PFSK-1 (cell line): ENCODE measurements at regions not wholly inside any gene's neighbourhood (a gene's known extent, or its start where the extent isn't known, plus 50 kb on each side); places are given as distances from the start of the nearest gene placed in this dataset.

Source experiments
- FOXP2 ChIP-seq: optimal IDR thresholded peaks from 2 replicates; pipeline ENCODE3; 2011; ENCODE audit warnings: borderline replicate concordance, control low read depth, inconsistent platforms; ENCODE audit not compliant: insufficient read depth; ENCODE audit errors: extremely low read length, extremely low read depth
- POLR2AphosphoS5 ChIP-seq: IDR thresholded peaks from 2 replicates; pipeline ENCODE4 v1.6.1; 2012; ENCODE audit warnings: low read depth, mild to moderate bottlenecking, control low read depth, low read length, moderate library complexity
- SIN3A ChIP-seq: IDR thresholded peaks from 2 replicates; pipeline ENCODE4 v1.6.1; 2012; ENCODE audit warnings: mild to moderate bottlenecking, low read length, moderate library complexity, borderline replicate concordance; ENCODE audit not compliant: insufficient read depth
- TAF1 ChIP-seq: IDR thresholded peaks from 2 replicates; pipeline ENCODE4 v1.6.1; 2012; ENCODE audit warnings: low read length, control low read depth, borderline replicate concordance; ENCODE audit not compliant: insufficient read depth
- TF ChIP-seq, protein P1 (sequence below), 2 experiments: IDR thresholded peaks; 2 replicates each; pipeline versions ENCODE4 v1.6.1 to v1.8.0; 2011 to 2012; ENCODE audit warnings: low read depth in 2 of 2, low read length in 2 of 2, control low read depth in 1 of 2, inconsistent platforms in 1 of 2, mild to moderate bottlenecking in 1 of 2, moderate library complexity in 1 of 2; ENCODE audit not compliant: insufficient read depth in 1 of 2

DNA sequence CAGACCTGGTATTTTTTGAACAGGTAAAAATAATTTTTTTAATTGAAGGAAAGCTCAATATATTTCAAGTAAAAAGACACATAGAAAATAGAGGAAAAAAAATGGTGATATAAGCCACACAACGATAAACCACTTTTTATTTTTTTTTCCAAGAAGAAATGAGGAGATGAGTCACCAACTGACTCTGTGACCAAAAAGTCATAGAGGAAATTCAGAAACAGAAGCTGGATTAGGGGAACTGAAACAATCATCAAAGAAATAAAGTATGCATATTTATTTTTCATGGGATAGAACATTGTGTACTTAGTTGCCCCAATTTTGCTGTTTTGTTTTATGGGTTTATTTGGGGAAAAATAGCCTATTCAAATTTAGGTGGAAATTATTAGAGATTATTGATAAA is 176.8 kb upstream of the AGR3 start:
- no peak for TF ChIP-seq TAF1
- TF ChIP-seq, protein P1, sequence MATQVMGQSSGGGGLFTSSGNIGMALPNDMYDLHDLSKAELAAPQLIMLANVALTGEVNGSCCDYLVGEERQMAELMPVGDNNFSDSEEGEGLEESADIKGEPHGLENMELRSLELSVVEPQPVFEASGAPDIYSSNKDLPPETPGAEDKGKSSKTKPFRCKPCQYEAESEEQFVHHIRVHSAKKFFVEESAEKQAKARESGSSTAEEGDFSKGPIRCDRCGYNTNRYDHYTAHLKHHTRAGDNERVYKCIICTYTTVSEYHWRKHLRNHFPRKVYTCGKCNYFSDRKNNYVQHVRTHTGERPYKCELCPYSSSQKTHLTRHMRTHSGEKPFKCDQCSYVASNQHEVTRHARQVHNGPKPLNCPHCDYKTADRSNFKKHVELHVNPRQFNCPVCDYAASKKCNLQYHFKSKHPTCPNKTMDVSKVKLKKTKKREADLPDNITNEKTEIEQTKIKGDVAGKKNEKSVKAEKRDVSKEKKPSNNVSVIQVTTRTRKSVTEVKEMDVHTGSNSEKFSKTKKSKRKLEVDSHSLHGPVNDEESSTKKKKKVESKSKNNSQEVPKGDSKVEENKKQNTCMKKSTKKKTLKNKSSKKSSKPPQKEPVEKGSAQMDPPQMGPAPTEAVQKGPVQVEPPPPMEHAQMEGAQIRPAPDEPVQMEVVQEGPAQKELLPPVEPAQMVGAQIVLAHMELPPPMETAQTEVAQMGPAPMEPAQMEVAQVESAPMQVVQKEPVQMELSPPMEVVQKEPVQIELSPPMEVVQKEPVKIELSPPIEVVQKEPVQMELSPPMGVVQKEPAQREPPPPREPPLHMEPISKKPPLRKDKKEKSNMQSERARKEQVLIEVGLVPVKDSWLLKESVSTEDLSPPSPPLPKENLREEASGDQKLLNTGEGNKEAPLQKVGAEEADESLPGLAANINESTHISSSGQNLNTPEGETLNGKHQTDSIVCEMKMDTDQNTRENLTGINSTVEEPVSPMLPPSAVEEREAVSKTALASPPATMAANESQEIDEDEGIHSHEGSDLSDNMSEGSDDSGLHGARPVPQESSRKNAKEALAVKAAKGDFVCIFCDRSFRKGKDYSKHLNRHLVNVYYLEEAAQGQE (IDR thresholded peaks at IDR 0.05; ENCODE audit: insufficient read depth in 1 of 2, low read depth in 2 of 2, low read length in 2 of 2): no peak
- TF ChIP-seq POLR2AphosphoS5: no peak
- no peak for TF ChIP-seq FOXP2
- TF ChIP-seq SIN3A: no peak

DNA sequence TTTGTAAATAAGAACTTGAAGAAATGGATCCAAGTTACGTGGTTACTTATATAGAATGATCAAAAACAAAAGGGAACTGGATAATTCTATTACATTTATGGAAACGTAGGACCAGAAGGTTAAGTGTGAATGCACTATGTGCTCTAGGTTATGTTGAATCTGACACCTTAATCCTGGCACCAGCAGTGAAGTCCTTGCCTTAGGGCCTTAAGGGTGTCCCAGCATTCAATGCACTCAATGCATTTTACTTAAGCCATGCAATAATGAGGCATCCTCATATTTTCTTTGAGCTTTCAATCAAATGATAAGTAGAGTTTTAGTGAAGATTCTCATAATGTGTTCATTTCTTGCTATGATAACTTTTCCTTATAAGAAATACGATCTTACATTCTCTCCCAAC is 178.3 kb upstream of the AGR3 start:
- no peak for TF ChIP-seq SIN3A
- no peak for TF ChIP-seq FOXP2
- TF ChIP-seq, protein P1 (IDR thresholded peaks at IDR 0.05; ENCODE audit: insufficient read depth in 1 of 2, low read depth in 2 of 2, low read length in 2 of 2): no peak
- no peak for TF ChIP-seq POLR2AphosphoS5
- no peak for TF ChIP-seq TAF1

DNA sequence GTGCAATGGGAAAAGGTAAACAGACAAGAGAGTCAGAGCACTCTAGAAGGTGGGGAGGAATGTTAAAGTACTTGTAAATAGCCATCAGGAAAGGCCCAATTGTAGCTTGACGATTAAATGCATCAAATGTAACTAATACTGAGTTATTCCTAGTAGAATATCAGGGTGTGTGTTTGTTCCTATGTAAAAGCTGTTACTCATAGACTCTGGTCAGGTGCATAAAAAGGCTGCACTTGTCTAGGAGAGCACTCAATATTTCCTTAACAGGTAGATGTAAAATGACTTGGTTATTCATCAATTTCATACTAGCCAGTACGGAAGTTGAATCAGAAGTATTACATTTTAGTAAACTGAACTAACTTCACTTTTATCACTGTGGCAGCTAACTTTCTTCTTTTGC is 179.7 kb upstream of the AGR3 start:
- TF ChIP-seq TAF1 (no peak), SIN3A (no peak), POLR2AphosphoS5 (no peak), FOXP2 (no peak)
- TF ChIP-seq, protein P1 (IDR thresholded peaks at IDR 0.05; ENCODE audit: insufficient read depth in 1 of 2, low read depth in 2 of 2, low read length in 2 of 2): no peak

DNA sequence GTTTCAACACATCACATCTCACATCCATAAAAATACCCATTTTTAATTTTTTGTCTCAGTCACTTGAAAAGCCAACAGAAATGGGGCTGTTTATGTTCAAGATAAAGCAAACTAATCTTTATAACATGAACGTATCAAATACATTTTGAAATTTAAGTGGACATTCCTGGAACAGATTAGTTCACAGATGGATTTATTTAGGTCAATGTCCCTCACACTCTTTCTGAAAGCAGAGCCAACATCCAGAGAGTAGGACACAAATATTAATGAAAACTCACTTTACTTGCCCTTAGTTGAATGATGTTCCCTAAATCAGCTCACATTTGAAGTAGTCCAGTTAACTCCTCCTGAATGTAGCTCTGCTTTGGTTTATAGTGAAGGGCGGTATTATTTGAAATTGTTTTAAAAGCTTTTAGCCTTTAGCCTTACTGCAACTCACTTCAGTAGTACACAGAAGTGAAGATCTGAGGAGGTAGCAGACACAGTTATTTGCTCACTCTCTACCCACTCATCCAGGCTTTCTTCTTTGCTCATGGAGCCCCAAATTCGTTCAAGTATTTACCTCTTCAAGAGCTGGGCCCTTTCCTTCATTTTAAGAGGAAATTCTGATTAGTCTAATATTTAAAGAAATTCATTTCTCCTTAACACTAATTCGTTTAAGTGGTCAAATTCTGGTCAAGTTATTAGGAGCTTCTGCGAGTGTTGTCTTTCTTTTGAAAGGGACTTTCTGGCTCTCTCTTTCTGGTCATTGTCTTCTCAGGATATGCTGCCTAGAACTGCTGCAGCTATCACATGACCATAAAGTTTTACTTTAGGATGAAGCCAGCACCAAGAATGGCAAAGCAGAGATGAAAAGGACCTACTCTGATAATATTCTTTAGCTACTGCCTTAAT is 180.6 kb upstream of the AGR3 start:
- TF ChIP-seq SIN3A (no peak), POLR2AphosphoS5 (no peak), TAF1 (no peak), FOXP2 (no peak)
- TF ChIP-seq, protein P1 (IDR thresholded peaks at IDR 0.05; ENCODE audit: insufficient read depth in 1 of 2, low read depth in 2 of 2, low read length in 2 of 2): no peak
